ENCODE measurements at regions not wholly inside any gene's neighbourhood (a gene's known extent, or its start where the extent isn't known, plus 50 kb on each side); places are given as distances from the start of the nearest gene placed in this dataset.
"Not testable (repeated sequence)": the region's sequence is repeated elsewhere in the genome, so short reads cannot be mapped to it uniquely, and the experiment has no call there.

DNA sequence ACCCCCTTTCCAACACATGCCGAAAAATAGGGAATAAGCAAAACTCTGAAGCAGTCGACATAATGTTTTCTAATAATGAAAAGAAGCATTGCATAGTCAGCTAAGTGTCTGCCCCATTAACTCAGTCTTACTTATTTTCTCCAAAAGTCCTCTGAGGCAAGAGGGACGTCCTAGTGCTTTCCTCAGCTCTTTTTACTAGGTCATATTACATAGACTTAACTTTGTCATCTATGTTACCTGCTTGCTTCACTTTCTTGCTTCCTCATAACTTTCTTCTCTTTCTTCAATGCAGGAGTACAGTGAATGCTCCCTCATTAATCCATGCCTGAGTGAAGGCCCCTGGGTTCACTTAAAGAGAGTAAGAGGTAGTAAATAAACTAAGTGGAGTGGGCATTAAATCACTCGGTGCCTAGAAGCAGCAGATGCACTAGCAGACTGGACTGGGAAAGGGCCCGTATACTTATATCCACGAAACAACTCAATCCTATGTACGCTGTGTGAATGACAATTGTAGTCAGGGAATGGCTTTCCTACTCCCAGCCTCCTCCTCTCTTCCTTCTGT, 210.5 kb upstream of the SPAG17 start:
- TF ChIP-seq, protein P1, sequence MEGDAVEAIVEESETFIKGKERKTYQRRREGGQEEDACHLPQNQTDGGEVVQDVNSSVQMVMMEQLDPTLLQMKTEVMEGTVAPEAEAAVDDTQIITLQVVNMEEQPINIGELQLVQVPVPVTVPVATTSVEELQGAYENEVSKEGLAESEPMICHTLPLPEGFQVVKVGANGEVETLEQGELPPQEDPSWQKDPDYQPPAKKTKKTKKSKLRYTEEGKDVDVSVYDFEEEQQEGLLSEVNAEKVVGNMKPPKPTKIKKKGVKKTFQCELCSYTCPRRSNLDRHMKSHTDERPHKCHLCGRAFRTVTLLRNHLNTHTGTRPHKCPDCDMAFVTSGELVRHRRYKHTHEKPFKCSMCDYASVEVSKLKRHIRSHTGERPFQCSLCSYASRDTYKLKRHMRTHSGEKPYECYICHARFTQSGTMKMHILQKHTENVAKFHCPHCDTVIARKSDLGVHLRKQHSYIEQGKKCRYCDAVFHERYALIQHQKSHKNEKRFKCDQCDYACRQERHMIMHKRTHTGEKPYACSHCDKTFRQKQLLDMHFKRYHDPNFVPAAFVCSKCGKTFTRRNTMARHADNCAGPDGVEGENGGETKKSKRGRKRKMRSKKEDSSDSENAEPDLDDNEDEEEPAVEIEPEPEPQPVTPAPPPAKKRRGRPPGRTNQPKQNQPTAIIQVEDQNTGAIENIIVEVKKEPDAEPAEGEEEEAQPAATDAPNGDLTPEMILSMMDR (IDR thresholded peaks at IDR 0.05) = no peak
- Histone ChIP-seq H3K27me3 (ENCODE audit: low read depth) (no peaks in the 10 kb centered on the region), H3K36me3 (no peaks in the 10 kb centered on the region), H3K4me3 (no peak overlapping the region), H3K4me1 (no peaks in the 10 kb centered on the region), H3K9me3 (no peaks in the 10 kb centered on the region), H3K27ac (no peak overlapping the region)
- ATAC-seq = no peak
- intact Hi-C loops (cut with DNase I) = no loop called here
- DNase-seq = no peak

DNA sequence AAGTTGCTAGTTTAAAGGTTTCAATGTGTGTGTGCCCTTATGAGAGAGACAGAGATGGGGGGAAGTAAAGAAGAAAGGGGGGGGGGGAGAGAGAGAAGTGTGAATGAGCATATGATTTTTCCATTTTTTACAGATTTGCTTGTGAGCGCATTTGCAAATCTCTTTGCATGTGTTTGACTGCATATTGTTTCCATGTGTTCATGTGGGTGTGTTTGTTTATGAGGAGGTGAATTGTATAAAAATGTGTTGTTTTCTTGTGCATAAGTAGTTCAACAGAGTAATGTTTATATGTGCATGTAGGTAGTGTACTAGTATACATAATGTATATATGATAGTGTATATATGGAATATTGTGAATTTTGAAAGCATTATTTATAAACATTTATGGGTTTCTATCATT, 205.9 kb upstream of the SPAG17 start:
- H3K4me3 ChIP-seq = no peak overlapping the region

GRCh38 chr1:118388301-118388959, 203.4 kb upstream of the SPAG17 start:
- DNase-seq = no peak
- no peak overlapping the region for H3K4me3 ChIP-seq

More for the DNA sequence above, 205.9 kb upstream of the SPAG17 start:
- intact Hi-C loops (cut with DNase I) = no loop called here
- TF ChIP-seq, protein P1 (IDR thresholded peaks at IDR 0.05) = no peak
- no peaks in the 10 kb centered on the region for H3K27me3 ChIP-seq (ENCODE audit: low read depth)
- H3K9me3 ChIP-seq = no peaks in the 10 kb centered on the region
- H3K36me3 ChIP-seq = no peaks in the 10 kb centered on the region
- DNase-seq = no peak
- no peak overlapping the region for H3K27ac ChIP-seq
- no peak for ATAC-seq
- no peaks in the 10 kb centered on the region for H3K4me1 ChIP-seq

GRCh38 chr1:118381197-118381869, 196.3 kb upstream of the SPAG17 start:
- no peaks in the 10 kb centered on the region for H3K36me3 ChIP-seq
- H3K4me3 ChIP-seq = no peak overlapping the region
- intact Hi-C loops (cut with DNase I) = no loop called here
- TF ChIP-seq, protein P1 (IDR thresholded peaks at IDR 0.05) = no peak
- no peaks in the 10 kb centered on the region for H3K9me3 ChIP-seq
- ATAC-seq (no peak), DNase-seq (no peak)
- H3K27ac ChIP-seq = no peak overlapping the region
- H3K4me1 ChIP-seq = no peaks in the 10 kb centered on the region
- H3K27me3 ChIP-seq (ENCODE audit: low read depth) = no peaks in the 10 kb centered on the region

More at GRCh38 chr1:118388301-118388959, 203.4 kb upstream of the SPAG17 start:
- Histone ChIP-seq H3K9me3 (no peaks in the 10 kb centered on the region), H3K36me3 (no peaks in the 10 kb centered on the region), H3K27me3 (ENCODE audit: low read depth) (no peaks in the 10 kb centered on the region), H3K4me1 (no peaks in the 10 kb centered on the region), H3K27ac (no peak overlapping the region)
- TF ChIP-seq, protein P1 (IDR thresholded peaks at IDR 0.05) = no peak
- ATAC-seq = no peak
- intact Hi-C loops (cut with DNase I) = no loop called here

DNA sequence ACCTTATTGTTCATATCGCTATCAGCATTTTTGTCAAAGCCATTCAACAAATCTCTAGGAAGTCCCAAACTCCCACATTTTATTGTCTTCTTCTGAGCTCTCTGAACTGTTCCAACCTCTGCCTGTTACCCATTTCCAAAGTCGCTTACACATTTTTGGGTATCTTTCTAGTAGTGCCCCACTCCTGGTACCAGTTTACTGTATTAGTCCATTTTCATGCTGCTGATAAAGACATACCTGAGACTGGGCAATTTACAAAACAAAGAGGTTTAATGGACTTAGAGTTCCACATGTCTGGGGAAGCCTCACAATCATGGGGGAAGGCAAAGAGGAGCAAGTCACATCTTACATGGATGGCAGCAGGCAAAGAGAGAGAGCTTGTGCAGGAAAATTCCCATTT, 192.2 kb upstream of the SPAG17 start:
- H3K27ac ChIP-seq; intact Hi-C loops (cut with DNase I); DNase-seq; H3K27me3 ChIP-seq (ENCODE audit: low read depth); H3K36me3 ChIP-seq; H3K4me1 ChIP-seq; ATAC-seq; H3K4me3 ChIP-seq: not testable (repeated sequence)
- H3K9me3 ChIP-seq = peaks cover 24% of the 10 kb centered on the region

GRCh38 chr1:118371612-118372011, 186.6 kb upstream of the SPAG17 start:
- DNase-seq (no peak), ATAC-seq (no peak)
- H3K27ac ChIP-seq = no peak overlapping the region
- intact Hi-C loops (cut with DNase I) = no loop called here
- TF ChIP-seq, protein P1 (IDR thresholded peaks at IDR 0.05) = no peak
- H3K27me3 ChIP-seq (ENCODE audit: low read depth) = peaks cover 4% of the 10 kb centered on the region
- no peak overlapping the region for H3K4me3 ChIP-seq
- H3K4me1 ChIP-seq = no peaks in the 10 kb centered on the region
- peaks cover 29% of the 10 kb centered on the region for H3K9me3 ChIP-seq
- H3K36me3 ChIP-seq = no peaks in the 10 kb centered on the region

Measured in lower lobe of right lung (tissue), 2 donors.